Stimulated activated CD4-positive, alpha-beta T cell treated with anti-CD3 and anti-CD28 coated beads, Interleukin-4, amount 100 ng/mL, for 24 hours (primary cell): ENCODE measurements at regions not wholly inside any gene's neighbourhood (a gene's known extent, or its start where the extent isn't known, plus 50 kb on each side); places are given as distances from the start of the nearest gene placed in this dataset.
"Not testable (repeated sequence)": the region's sequence is repeated elsewhere in the genome, so short reads cannot be mapped to it uniquely, and the experiment has no call there.

Source experiments
- DNase-seq: peaks from one replicate; pipeline ENCODE4 v3.0.0-alpha.2; 2020

DNA sequence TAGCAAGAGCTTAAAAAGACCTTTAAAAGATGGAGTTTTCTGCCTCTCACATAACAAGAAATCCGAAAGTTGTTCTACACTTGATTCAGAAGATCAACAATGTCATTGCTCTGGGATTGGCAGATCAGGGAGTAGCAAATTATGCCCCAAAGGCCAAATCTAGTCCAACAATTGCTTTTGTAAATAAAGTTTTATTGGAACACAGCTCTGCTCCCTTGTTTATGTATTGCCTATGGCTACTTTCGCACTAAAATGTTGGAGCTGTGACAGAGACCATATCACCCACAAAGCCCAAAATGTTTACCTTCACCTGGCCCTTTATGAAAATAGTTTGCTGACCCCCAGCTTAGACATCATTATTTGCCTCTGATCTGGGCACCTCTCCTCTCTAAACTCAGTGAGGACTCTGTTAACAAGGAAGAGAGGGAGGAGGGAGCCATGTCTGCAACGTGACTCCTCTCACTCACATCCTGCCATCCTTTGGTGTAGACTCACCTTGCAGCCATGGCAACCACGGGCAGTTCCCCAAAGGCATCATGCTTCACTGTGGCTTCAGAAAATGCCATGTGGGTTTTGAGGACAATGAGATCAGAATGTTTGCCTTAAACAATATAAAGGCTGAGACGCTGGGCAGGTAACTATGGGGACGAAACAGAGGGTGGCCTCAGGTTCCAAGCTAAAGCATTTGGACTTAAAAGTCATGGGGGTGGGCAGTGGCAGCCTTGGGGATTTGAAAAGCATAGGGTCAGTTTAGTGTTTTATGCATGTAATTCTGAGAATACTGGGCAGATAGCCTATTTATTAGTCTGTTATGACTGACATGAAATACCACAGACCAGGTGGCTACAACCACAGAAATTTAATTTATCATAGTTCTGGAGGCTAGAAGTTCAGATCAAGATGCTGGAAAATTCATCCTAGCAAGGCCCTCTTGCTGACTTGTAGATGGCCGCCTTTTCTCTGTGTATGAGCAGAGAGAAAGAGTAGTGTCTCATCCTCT lies 149.7 kb upstream of the TNFAIP3 start:
- DNase-seq = peak; percentile 70

- not testable (repeated sequence) for DNase-seq
Observed at GRCh38 chr6:137718903-137719302, 148.2 kb upstream of the TNFAIP3 start.

DNA sequence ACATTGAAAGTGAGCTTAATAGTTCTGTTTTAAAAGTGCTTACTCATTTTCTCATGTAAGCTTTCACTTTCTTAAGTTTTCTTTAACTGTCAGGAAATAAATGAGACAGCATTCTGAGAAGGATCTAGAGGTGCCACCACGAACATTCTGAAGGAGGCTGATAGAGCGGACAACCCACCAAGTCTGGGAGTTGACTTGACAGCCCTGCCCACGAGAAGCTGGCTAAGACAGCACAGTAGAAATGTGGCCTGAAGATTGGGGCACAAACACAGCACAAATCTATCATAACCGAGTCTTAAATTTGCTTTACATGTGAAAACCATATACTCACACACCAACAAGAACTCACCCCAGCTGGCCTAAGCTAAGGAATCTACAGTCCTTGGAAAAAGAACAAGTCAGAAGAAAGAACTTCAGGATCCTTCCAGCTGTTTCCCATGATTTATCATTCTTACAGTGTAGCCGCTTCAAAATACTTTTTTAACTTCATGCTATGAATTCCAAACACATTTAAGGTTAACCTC lies 144.2 kb upstream of the TNFAIP3 start:
- DNase-seq = peak; percentile 23

GRCh38 chr6:137723273-137724017 lies 143.6 kb upstream of the TNFAIP3 start:
- no peak for DNase-seq

DNA sequence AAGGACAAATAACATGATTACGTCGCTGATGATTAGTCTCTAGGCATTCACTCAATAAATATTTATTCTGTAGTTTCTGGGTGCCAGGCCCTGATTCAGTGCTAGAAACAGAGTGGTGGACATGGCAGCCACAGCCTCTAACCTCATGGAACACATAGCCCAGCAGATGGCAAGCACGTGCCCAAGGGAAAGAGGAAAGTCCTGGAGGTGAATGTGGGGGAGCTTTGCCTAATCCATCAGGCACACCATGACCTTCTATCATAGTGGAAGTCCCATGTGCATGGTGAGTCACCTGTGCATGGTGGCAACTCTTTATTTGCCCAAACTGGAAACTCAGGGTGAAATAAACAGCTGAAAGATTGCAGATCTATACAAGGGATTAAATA lies 143.0 kb upstream of the TNFAIP3 start:
- no peak for DNase-seq

GRCh38 chr6:137724495-137725211 lies 142.4 kb upstream of the TNFAIP3 start:
- DNase-seq = no peak

- no peak for DNase-seq
Observed at GRCh38 chr6:137725949-137726348, 141.1 kb upstream of the TNFAIP3 start.

- no peak for DNase-seq
Observed at GRCh38 chr6:137726582-137726981, 140.5 kb upstream of the TNFAIP3 start.

DNA sequence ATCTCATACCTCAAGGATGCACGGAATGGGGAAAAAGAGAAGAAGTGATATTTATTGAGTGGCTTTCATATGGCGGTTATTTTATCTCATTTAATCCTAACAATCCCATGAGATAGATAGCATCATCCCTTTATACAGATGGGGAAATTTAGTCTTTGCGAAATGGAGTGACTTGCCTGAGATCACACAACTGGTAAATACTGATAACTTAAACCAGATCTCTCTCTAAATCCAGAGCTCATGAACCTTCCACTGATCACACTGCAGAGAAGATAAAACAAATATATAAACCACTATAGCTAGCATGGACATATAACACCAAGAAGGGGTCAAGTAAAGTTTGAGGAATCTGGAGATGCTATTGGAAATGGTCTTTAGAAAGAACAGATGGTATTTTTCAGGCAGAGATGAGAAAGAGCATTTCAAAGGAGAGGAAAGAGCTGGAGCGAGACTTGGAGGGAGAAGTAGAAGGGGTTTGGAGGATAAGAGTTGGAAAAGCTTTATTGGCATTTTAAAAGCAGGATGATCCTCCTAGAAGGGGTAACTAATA lies 139.8 kb upstream of the TNFAIP3 start:
- DNase-seq = no peak

DNA sequence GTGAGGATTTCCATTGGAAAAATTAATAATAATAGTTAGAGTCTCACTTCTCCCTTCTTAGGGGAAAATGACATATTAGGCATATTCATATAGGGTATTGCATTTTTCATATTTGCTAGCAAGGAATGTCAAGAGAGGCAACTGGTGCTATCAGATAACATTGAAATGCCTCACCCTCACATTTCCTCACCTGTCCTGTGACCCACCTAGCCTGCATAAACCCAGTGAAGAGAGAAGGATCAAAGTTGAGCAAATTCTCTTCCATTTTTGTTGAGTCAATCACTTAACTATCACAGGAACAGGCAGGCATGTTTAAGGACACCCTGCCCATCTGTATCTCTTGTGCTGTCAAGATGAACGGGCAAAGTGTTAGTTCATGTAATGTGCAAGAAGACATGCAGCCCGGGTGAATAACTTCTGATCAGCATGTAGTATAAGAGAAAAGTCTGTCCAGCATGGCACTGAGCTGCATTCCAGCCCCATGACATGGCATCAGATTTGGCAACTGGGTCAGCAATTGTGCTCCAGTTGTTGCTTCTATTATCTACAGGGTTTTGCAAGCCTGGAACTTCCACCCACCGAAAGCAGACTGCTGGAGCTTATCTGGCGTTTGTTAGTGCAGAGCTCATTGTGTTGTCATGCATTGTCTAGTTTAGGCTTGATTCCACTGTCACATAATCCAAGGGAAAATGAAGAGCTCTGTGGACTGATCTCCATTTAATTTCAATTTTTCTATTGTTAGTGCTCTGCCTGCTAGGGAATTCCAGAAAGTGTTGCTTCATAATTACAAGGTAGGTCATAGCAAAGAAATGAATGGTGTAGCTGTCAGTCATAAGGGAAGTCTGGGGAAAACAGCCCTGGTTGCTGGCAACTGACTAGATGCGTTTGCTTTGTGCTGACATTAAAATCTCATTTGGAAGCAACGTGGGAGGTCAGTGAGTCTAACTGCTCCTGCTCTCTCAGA lies 138.4 kb upstream of the TNFAIP3 start:
- DNase-seq = no peak

- DNase-seq = no peak
Observed at GRCh38 chr6:137729866-137730629, 137.0 kb upstream of the TNFAIP3 start.

DNA sequence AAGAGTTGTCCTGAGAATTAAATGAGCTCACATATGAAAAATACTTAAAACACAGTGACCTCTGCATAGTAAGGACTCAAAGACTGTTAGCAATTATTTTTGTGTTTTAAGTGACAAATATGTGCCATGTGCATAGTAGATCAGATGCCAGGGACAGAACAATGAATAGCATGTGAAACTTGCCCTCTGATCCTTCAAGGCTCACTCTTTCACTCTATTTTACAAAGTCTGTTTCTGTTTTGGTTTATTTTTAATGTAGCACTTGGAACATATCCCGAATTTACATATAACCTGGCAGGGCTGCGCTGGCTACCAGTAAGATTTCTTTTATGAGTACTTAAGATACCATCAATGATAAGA lies 135.5 kb upstream of the TNFAIP3 start:
- DNase-seq = no peak

- DNase-seq = no peak
Observed at GRCh38 chr6:137731960-137732616, 135.0 kb upstream of the TNFAIP3 start.

GRCh38 chr6:137733372-137733771 lies 133.7 kb upstream of the TNFAIP3 start:
- no peak for DNase-seq

- no peak for DNase-seq
Observed at GRCh38 chr6:137734005-137734874, 132.8 kb upstream of the TNFAIP3 start.

DNA sequence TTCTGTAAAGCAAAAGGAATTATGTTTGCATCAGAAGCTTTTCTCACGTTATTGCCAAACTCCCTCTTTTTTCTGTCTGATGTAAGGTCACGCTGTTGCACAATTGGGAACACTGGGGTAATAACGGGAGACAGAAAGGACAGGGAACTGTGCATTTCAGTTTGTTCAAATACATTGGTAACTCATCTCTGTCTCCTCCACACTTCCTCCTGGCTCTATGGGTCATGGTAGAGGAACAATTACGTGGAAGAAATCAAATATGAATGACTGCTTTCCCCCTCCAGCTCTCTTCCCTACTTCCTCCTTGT lies 132.2 kb upstream of the TNFAIP3 start:
- DNase-seq = no peak

GRCh38 chr6:137736048-137736818 lies 130.8 kb upstream of the TNFAIP3 start:
- DNase-seq = peak; percentile 11

DNA sequence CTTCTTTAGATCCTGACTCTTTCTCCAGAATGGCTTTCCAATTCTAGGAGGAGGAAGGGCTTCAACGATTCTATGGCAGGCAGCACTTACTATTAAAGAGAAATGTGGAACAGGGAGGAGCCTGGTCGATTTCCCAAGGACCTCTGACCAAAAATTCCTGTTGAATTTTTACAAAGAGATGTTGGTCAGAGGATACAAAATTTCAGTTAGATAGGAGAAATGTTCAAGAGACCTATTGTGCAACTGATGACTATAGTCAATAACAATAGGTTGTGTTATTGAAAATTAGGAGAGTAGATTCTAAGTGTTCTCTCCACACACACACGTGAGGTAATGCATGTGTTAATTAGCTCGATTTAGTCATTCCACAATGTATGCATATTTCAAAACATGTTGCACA lies 130.1 kb upstream of the TNFAIP3 start:
- DNase-seq = no peak
